ENCODE measurements at regions not wholly inside any gene's neighbourhood (a gene's known extent, or its start where the extent isn't known, plus 50 kb on each side); places are given as distances from the start of the nearest gene placed in this dataset.

DNA sequence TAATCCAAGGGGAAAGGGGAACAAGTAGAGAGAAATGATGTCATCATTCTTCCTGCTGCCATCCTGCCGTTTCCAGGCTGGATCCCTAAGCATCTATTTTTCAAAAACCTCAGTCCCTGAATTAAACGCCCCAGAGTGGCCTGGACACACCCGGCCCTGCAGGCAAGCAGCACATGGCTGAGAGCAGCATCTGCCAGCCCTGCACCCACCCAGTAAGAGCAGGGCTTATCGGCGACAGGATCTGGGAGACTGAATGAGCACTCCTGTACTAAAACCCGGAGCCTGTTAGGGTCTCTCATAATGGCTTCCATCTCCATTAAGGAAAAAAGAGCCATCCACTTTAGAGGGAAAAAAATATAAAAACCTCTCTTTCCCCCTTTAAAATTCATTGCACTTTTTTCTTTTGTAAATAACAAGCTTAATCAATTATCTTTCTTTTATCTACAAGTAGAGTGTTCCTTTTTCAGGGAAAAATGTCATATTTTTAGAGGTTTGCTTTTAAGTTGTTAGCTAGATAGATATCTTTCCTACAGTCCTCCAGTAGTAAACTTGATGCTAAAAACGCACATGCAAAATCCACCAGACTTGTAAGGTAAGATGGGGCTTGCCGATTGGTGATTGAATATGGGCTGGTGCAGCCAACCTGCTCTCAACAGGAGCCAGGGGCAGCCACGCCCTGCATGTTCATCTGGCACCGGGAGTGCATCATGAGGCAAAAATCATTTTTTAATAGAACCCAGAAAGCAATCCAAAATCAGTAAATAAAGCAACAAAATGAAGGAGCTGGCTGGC, 457.8 kb downstream of the EIPR1 start:
- Mint-ChIP-seq H3K36me3 (ENCODE audit: low read depth) (no peaks in the 10 kb centered on the region), H3K27ac (no peak overlapping the region), H3K27me3 (no peaks in the 10 kb centered on the region), H3K4me1 (no peaks in the 10 kb centered on the region), H3K4me3 (no peak overlapping the region)
- no peak for ATAC-seq
- H3K9me3 ChIP-seq (ENCODE audit: control insufficient read depth, low read length, poor library complexity, severe bottlenecking): no peaks in the 10 kb centered on the region
- DNase-seq: no peak

DNA sequence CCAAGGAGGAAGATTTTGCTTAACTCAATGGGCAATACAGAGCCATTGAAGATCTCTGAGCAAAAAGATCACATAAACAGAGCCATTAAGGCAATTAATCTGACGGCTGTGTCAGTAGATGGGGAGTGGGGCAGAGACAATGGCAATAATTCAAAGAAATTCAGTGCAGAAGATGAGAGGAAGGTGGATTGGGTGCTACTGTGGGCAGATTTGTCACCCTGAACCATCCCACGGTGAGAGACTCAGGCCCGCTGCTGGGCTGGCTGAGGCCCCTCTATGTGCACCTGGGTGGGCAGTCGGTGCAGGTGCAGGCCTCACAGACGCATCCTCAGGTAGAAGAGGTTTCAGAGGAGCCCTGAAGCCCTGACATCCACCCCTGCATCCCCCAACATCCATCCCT, 458.6 kb downstream of the EIPR1 start:
- DNase-seq (no peak), ATAC-seq (no peak)
- Mint-ChIP-seq H3K27ac (no peak overlapping the region), H3K4me3 (no peak overlapping the region), H3K36me3 (ENCODE audit: low read depth) (no peaks in the 10 kb centered on the region), H3K4me1 (no peaks in the 10 kb centered on the region), H3K27me3 (no peaks in the 10 kb centered on the region)
- no peaks in the 10 kb centered on the region for H3K9me3 ChIP-seq (ENCODE audit: control insufficient read depth, low read length, poor library complexity, severe bottlenecking)

DNA sequence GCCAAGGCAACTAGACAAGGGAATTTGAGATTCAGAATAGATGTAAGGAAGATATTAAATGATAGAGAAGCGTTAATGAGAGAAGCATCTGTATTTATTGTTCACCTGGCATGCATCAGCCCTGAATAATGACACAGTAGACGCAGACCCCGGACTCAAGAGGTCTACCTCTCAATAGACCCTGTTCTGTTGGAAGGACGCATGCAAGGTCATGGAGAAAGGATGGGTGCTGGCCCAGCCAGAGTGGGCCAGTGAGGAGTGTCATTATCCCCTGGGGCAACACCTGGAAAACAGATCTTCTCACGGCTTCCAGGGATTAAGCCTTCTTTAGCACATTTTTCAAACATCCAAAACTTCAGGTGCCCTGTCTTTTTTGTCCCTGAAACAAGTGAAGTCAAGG, 461.0 kb downstream of the EIPR1 start:
- H3K4me3 Mint-ChIP-seq: no peak overlapping the region
- ATAC-seq: no peak

DNA sequence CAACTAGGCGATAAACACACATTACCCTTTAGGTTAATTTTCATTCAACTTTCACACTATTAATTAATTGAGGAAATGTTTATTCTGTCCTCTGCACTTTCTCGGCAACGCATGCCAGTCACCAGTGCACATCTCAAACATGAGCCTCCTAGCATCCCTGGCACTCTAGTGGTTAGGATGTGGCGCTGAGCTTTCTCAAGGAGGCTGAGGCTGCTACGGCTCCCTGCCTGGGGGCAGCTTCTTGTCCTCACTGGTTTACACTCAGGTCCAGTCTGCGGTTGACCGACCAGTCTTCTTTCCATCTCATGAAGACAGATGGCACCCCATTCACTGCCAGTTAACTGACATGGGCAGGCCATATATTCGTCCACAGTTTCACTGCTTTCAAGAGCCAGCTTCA, 463.4 kb downstream of the EIPR1 start:
- no peaks in the 10 kb centered on the region for H3K9me3 ChIP-seq (ENCODE audit: control insufficient read depth, low read length, poor library complexity, severe bottlenecking)
- H3K27ac Mint-ChIP-seq: no peak overlapping the region
- no peaks in the 10 kb centered on the region for H3K36me3 Mint-ChIP-seq (ENCODE audit: low read depth)
- peaks cover 18% of the 10 kb centered on the region for H3K27me3 Mint-ChIP-seq
- no peak overlapping the region for H3K4me3 Mint-ChIP-seq
- ATAC-seq: no peak
- no peak for DNase-seq
- no peaks in the 10 kb centered on the region for H3K4me1 Mint-ChIP-seq

More for the DNA sequence above, 461.0 kb downstream of the EIPR1 start:
- Mint-ChIP-seq H3K4me1 (no peaks in the 10 kb centered on the region), H3K36me3 (ENCODE audit: low read depth) (no peaks in the 10 kb centered on the region), H3K27ac (no peak overlapping the region), H3K27me3 (peaks cover 6% of the 10 kb centered on the region)
- no peak for DNase-seq
- H3K9me3 ChIP-seq (ENCODE audit: control insufficient read depth, low read length, poor library complexity, severe bottlenecking): no peaks in the 10 kb centered on the region

DNA sequence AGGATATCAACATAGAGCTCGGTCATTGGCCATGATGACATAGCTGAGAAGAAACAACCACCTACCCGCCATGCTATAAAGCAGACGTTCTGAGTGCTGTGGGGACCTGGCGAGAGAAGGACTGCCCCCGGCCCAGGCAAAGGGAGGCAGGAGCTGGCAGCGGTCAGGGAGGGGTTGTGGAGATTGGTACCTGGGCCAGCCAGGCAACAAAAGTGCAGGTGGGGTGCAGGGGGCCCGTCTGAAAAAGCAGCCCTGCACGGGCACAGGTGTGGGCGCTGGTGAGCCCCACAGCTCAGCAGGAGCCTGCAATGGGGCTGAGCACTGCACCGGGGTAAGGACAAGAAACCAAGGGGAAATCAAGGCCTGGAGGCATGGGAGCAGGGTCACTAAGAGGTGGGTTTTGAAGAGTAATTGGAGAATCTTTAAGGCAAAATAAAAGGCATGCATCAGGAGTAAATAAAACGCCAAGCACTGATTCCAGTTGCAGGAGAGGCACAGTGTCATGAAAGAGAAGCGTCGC, 464.0 kb downstream of the EIPR1 start:
- H3K4me3 Mint-ChIP-seq: no peak overlapping the region
- no peak overlapping the region for H3K27ac Mint-ChIP-seq
- H3K4me1 Mint-ChIP-seq: no peaks in the 10 kb centered on the region
- ATAC-seq (no peak), DNase-seq (no peak)
- peaks cover 20% of the 10 kb centered on the region for H3K27me3 Mint-ChIP-seq
- no peaks in the 10 kb centered on the region for H3K9me3 ChIP-seq (ENCODE audit: control insufficient read depth, low read length, poor library complexity, severe bottlenecking)
- H3K36me3 Mint-ChIP-seq (ENCODE audit: low read depth): no peaks in the 10 kb centered on the region

DNA sequence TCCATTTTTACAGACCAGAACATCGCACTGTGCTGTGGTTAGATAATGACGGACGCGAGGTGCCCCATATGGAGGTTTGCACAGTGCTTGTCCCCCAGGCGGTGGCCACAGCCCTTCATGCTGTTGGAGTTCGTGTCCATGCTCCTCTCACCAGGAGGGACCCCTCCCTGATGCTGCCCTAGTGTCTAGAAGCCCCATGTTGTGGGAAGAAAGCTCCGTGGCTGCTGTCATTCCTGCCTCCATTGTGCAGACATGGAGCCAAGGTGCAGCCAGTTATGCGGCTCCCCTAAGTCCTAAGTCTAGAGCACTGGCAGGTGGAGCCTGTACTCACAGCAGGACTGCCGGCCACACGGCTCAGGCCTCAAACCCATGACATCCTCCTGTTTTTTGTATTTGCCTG, 464.9 kb downstream of the EIPR1 start:
- peaks cover 20% of the 10 kb centered on the region for H3K27me3 Mint-ChIP-seq
- H3K36me3 Mint-ChIP-seq (ENCODE audit: low read depth): no peaks in the 10 kb centered on the region
- no peak overlapping the region for H3K4me3 Mint-ChIP-seq
- ATAC-seq (no peak), DNase-seq (no peak)
- H3K9me3 ChIP-seq (ENCODE audit: control insufficient read depth, low read length, poor library complexity, severe bottlenecking): no peaks in the 10 kb centered on the region
- H3K4me1 Mint-ChIP-seq: peaks cover 2% of the 10 kb centered on the region
- no peak overlapping the region for H3K27ac Mint-ChIP-seq

DNA sequence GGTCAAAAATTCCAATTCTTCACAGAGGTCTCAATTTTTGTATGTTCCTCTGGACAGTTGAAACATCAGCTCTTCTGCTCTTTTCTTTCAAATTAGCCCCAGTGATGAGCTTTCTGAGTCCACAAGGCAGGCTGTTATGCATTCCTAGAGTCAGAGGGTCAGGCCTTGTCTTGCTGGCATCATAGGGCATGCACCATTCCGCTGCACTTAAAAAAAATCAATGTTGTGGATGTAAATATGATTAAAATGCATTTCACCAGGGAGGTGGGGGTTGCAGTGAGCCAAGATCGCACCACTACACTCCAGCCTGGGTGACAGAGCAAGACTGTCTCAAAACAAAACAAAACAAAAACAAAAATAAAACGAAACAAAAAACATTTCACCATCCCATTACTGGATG, 465.3 kb downstream of the EIPR1 start:
- Mint-ChIP-seq H3K4me1 (peaks cover 2% of the 10 kb centered on the region), H3K27me3 (peaks cover 20% of the 10 kb centered on the region), H3K4me3 (no peak overlapping the region), H3K27ac (no peak overlapping the region), H3K36me3 (ENCODE audit: low read depth) (no peaks in the 10 kb centered on the region)
- no peaks in the 10 kb centered on the region for H3K9me3 ChIP-seq (ENCODE audit: control insufficient read depth, low read length, poor library complexity, severe bottlenecking)
- ATAC-seq (no peak), DNase-seq (no peak)

DNA sequence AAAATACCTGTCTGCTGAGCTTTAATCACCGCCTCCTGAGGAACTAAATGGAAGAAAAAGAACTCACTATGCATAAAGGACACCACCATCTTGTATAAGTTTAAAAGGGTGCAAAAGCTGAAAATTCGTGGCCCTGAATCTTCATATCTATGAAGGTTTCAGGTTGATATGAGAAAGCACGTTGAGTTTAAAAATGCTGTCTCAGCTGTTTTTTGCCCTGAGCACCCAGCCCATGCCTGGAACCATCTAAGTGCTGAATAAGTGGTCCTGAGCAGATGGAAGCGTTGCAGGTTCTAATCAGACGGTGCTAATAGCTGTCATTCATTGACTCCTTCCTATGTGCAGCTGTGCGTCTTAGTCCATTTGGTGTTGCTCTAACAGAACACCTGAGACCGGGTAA, 467.4 kb downstream of the EIPR1 start:
- Mint-ChIP-seq H3K4me3 (no peak overlapping the region), H3K4me1 (peaks cover 2% of the 10 kb centered on the region)
- ATAC-seq: no peak

DNA sequence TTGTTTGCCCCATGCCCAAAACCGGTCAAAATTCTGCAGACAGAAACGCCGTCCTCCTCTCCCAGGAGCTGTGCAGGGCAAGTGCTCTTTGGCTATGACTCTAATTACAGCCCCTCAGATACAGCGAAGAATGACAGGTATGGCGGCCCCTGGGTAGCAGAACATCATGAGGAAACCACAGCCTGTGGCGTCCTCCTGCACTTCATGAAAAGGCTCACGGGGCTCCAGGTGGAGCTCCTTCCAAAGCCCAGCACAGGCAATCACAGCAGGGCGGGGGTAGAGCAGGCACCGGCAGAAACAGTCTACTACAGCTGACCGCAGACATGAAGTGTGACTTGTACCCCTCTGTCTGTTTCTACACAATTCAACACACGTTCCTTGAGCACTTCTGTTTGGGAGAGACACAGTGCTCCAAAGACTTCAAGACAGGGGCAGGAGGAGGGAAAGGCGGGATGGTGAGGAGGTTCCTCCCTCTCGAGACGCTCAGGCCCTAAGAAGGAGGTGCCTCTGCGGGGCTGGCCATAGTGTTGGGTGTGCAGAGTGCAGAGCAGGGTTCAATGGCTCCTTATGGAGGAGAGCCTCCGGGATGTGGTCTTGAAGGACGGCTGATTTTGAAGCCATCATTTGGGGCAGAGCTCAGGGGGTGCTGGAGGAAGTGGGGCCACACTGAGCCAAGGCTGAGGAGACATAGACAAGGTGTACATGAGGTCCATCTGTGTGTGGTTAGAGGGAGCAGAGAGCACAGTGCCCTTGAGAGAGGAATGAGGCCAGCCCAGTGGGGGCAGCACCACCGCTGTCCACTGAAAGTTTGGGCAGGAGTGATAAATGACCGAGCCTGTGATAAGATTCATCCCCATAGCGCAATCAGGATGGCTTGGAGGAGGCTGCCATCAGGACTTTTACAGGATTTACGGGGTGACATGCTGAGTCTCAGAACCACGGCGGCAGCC, 468.3 kb downstream of the EIPR1 start:
- peaks cover 2% of the 10 kb centered on the region for H3K4me1 Mint-ChIP-seq
- H3K9me3 ChIP-seq (ENCODE audit: control insufficient read depth, low read length, poor library complexity, severe bottlenecking): no peaks in the 10 kb centered on the region
- ATAC-seq: no peak
- DNase-seq: no peak
- H3K27me3 Mint-ChIP-seq: peaks cover 20% of the 10 kb centered on the region
- no peak overlapping the region for H3K4me3 Mint-ChIP-seq
- H3K27ac Mint-ChIP-seq: no peak overlapping the region
- no peaks in the 10 kb centered on the region for H3K36me3 Mint-ChIP-seq (ENCODE audit: low read depth)

More for the DNA sequence above, 467.4 kb downstream of the EIPR1 start:
- no peaks in the 10 kb centered on the region for H3K9me3 ChIP-seq (ENCODE audit: control insufficient read depth, low read length, poor library complexity, severe bottlenecking)
- H3K36me3 Mint-ChIP-seq (ENCODE audit: low read depth): no peaks in the 10 kb centered on the region
- no peak overlapping the region for H3K27ac Mint-ChIP-seq
- no peak for DNase-seq
- peaks cover 20% of the 10 kb centered on the region for H3K27me3 Mint-ChIP-seq

DNA sequence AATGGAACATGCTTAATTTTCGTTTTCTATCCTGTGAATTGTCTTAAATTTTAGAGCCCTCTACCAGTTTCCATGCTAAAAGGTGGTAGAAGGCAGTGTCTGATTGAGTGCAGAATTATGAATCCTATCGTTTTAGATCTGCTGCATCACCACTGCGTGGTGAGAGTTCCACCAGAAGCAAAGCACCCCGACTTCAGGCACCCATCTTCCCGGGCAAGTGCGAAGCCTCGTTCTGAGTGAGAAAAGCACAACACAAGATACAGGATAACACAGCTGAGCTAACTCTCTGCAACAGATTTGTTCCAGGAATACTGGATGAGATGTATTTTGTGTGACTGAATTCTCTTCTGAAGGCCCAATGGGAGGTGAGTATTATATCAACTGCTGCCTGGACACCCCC, 471.5 kb downstream of the EIPR1 start:
- H3K9me3 ChIP-seq (ENCODE audit: control insufficient read depth, low read length, poor library complexity, severe bottlenecking): no peaks in the 10 kb centered on the region
- DNase-seq (no peak), ATAC-seq (no peak)
- no peak overlapping the region for H3K27ac Mint-ChIP-seq
- H3K27me3 Mint-ChIP-seq: peaks cover 21% of the 10 kb centered on the region
- peaks cover 11% of the 10 kb centered on the region for H3K4me1 Mint-ChIP-seq
- H3K36me3 Mint-ChIP-seq (ENCODE audit: low read depth): no peaks in the 10 kb centered on the region
- H3K4me3 Mint-ChIP-seq: no peak overlapping the region

DNA sequence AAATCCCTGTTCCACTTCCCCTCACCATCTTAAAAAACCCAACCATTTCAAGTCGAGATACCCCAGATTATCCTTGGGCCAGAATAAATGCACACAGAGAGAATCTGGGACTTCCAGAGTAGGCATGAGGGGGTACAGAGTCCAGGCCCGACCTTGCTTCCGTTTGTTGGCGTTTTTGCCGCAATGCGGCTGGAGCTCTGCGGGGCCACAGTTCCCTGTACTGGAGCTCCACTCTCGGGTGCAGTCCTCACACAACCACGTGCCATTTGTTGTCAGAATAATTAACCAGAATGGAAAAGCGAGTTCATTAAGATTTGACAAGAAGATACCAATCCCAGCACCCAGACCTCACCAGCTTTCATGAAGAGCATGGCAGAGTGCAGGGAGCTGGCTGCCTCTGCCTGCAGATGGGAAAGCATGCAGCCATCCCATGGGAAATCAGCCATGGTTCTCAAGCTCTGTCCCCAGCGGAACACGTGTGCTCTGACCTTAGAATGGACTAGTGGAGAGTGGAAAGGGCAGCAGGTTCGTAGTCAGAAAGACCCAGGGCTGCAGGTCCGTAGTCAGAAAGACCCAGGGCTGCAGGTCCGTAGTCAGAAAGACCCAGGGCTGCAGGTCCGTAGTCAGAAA, 472.8 kb downstream of the EIPR1 start:
- peaks cover 11% of the 10 kb centered on the region for H3K4me1 Mint-ChIP-seq
- DNase-seq: no peak
- peak overlapping the region; percentile 24 for H3K27ac Mint-ChIP-seq
- no peaks in the 10 kb centered on the region for H3K36me3 Mint-ChIP-seq (ENCODE audit: low read depth)
- no peaks in the 10 kb centered on the region for H3K9me3 ChIP-seq (ENCODE audit: control insufficient read depth, low read length, poor library complexity, severe bottlenecking)
- no peak for ATAC-seq
- H3K27me3 Mint-ChIP-seq: peaks cover 15% of the 10 kb centered on the region
- no peak overlapping the region for H3K4me3 Mint-ChIP-seq

DNA sequence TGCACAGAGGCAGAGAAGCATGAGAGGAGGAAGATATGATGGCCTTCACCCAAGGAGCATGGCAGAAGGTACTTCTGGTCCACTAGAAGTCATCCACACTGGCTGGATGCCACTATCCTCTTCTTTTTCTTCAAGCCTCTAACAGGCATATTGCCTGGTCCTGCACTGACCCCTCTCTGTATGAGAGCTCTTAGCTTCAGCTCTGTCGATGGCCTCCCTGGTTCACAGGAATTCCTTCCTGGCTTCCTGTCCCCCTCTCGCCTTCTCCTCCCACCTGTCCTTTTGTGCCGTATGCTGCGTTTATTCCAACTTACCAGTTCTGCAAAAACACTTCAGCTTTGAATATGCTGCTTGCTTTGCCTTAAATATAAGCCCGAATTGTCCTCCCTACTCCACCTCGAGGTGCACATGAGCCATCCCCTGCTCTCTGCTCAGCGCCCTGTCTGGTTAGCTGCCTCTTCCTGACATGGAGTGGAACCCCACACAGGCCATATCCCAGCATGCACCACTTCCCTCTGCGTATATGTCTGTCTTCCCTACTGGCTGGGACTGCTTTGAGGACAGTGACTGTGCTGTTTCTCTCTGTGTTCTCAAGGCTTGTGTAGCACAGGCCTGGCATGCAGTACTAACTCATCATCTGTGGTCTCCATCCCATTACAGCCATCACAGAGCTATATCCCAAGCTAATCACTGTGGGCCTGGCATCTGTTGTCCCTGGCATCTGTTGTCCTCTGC, 474.9 kb downstream of the EIPR1 start:
- DNase-seq (no peak), ATAC-seq (no peak)
- Mint-ChIP-seq H3K4me3 (no peak overlapping the region), H3K27ac (peak overlapping the region; percentile 61), H3K4me1 (peaks cover 8% of the 10 kb centered on the region), H3K36me3 (ENCODE audit: low read depth) (no peaks in the 10 kb centered on the region), H3K27me3 (peaks cover 6% of the 10 kb centered on the region)
- H3K9me3 ChIP-seq (ENCODE audit: control insufficient read depth, low read length, poor library complexity, severe bottlenecking): no peaks in the 10 kb centered on the region

All from T-helper 17 cell (primary cell).